ENCODE measurements at regions not wholly inside any gene's neighbourhood (a gene's known extent, or its start where the extent isn't known, plus 50 kb on each side); places are given as distances from the start of the nearest gene placed in this dataset.

DNA sequence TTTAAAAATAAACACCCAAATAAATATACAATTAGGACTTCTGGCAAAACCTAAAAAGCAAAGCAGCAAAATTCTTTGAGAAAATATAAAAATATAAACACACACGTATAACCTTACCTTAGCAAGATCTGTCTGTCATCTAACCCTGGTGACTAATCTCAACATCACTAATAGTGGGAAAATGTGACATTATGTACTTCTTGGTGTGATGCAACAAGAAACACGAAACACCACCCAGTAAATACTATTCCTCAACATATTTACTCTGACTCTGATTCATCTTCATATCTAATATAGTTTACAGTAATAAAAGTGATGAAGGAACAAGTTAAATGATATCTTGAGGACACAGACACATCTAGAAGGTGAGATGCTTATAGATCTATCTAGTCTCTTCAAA, 332.6 kb upstream of the MANEA start:
- no peak for DNase-seq

DNA sequence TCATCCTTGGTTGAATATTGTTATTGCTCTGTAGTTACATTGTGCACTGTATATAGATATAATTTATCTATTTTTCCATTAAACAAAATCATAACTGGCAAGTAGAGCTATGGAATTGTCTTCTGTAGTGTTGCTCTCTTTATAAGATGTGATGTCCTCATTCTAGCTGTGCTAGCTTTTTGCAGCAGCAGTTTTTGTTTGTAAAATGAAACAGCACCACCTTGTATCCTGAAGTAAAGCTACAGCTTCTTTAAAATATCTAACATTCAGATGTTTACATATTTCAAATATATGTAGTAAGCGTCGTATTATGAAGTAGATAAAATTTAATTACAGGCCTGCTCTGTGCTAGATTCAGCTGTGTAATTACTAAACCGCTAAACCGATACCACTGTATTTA, 328.8 kb upstream of the MANEA start:
- DNase-seq: no peak

DNA sequence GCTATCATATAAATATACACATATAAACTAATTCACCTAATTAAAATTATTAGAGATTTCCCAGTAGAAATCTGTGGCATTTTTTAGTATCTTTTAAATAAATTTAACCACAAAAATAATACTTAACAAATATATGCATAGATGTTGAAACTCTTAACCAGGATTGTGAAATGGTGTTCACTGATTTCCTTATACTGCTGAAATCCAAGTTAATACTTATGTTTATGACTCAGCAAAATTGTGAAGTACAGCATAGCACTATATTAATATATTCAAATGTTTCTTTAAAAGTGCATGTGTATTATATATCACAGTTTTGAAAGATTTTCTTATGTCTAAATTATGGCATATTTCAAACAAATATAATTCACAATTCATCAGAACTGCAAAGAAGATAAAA, 328.2 kb upstream of the MANEA start:
- no peak for DNase-seq

DNA sequence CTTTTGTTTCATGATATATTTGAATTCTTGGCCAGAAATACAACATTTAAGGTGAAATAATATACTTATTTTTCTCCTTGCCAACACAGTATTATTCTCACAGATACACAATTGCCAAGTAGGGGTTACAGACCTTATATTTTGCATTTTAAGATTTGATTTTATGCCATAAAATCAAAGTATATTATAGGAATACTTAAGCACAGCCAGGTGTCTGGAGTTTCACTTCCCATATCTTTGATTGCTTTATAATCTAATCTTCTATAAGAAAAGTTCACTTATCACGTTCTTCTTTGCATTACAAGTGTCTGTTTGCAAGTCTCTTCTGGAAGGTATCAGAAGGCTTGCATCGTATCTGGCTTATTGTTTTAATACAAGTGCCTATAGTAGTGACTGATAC, 327.7 kb upstream of the MANEA start:
- no peak for DNase-seq

DNA sequence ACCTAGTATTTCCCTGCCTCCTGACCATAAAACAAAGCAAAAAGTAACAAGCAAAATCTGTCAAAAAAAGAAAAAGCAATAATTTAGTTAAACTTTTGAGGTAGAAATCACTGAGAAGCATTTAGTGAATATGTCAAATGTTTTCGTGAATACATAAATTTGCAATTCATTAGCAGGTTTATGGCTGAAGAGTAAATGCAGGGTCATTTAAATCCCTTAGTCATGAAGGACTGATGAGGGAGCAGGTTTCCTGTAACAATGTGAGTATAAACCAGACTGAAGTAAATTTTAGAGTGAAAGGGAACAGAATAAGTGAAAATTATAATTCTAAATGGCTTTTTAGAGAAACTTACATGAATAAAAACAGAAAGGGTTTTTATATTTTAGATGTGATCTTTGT, 313.5 kb upstream of the MANEA start:
- DNase-seq: no peak

DNA sequence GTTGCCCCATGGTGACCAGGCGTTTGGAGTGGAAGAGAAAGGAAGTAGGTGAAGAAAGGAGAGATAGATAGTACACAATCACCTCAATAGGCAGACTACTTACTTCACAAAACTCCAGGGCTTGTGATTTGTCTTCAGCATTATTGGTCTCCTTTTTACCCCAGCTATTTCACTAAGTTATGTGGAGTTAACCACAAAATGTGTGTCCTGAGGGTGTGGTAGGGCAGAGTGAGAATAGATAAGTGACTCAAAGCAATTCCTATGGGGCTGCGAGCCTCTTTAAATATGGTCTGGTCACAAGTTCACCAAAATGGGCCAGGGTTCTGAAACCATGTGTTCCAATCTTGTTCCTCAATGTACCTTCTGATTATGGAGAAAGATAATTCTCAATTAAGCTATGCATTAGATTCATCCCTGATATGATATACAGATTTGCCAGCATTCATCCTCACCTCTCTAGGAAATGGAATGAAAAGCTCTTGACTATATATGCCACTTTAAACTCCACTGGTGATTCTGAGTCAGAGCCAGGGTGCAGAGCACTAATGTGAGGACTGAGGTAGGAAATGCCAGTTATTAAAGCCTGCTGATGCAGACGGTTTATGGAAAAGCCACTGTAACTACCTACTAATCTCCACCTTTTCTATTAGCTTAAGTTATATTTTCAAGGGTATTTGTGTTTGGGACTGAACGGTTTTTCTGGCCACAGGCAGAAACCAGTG, 310.6 kb upstream of the MANEA start:
- no peak for DNase-seq

DNA sequence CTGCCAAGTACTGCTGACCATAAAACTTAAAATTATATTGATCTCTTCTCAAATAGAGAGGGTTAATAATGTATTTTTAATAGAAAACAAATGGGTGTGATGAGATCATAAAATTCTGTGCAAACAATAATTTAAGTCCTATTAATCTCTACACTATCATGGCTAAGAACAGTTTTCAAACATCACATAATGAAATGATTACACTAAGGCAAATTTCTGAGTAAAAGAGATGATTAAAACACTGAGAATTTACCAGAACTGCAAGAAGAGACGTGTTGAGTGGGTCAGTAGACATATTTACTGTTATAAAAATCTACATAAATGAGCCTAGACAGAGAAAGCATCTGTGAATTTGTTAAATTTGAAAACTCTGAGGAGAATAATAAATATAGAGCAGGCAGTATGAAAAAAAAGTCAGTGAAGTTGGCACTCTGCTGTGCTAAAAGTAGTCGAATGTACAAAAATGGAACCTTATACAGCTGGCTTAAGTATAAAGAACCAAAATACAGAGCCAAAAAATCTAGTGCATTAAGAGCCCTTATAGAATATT, 302.6 kb upstream of the MANEA start:
- no peak for DNase-seq

DNA sequence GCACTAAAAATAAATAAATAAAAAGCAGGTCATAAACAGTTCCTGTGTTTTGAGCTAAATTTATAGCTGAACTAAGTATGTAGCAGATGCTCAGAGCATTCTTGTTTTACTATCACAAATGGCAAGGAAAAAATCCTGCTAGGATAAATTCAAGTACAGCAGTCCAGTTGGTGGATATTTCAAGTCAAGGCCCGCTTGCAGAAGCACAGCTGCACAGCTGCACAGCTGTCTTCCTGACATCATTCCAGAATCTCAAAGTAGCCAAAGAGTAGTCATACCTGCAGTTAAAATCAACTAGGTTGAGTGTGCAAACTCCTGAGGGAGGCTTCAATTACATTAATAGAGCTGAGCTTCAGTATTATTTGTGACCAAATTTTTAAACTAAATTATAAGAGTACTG, 297.7 kb upstream of the MANEA start:
- DNase-seq: no peak

DNA sequence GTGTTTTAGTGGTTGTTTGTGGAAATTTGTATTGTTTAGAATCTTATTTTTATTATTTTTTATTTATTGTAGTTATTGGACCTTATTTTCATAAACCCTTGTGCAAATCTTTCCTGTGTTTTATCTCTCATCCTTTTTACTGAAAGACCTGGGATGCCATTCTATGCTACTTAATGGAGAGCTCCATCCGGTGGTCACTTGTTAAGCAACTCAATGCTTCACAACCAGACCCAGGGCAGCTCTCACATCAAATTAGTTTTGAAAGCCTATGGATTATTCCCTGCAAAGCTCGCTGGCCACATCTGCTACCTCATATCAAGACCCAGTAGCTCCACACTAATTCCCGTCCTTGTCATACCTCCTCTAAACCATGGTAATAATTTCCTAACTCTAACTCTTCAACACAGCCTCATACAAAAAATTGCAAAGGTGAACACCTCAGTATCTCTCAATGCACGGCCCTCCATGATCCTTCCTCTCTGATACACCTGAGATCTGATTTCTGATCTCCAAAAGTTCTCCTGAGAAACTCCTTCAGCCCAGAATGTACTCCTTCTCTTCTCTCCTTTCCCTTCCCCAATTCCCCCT, 296.6 kb upstream of the MANEA start:
- DNase-seq: no peak

DNA sequence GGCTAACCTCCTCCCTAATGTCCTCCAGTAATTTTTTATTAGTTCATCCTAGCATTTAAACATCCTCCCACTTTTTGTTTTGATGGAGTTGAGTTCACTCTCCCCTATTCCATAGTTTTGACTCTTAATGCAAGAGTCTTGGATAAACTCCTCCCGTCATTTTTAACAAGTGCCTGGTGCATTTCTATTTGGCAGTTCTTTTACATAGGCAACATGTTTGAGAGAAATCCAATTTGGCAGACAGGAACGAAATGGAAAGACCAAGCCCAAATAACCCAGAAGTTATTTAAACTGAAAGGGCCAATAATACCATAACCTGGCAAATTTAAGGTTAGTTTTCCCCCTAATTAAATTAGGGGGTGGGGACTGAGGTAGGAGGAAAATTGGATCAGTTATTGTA, 291.5 kb upstream of the MANEA start:
- no peak for DNase-seq

DNA sequence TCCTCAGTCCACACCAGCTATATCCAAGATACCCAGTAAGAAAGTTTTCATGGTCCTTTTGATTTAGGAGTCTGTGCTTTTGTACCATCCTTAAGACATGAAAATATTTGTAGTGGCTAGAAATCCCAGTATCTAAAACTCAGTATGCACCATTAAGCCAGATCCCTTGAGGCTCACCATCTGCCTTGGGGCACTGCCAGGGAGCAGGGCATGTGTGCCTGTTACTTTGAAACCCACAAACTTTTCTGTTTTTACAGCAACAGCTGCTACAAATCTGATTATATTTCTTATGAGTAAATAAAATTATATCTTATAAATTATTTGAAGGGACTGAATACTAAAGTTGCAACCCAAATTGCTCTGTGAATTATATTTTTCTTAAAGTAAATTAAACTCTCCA, 290.5 kb upstream of the MANEA start:
- no peak for DNase-seq

DNA sequence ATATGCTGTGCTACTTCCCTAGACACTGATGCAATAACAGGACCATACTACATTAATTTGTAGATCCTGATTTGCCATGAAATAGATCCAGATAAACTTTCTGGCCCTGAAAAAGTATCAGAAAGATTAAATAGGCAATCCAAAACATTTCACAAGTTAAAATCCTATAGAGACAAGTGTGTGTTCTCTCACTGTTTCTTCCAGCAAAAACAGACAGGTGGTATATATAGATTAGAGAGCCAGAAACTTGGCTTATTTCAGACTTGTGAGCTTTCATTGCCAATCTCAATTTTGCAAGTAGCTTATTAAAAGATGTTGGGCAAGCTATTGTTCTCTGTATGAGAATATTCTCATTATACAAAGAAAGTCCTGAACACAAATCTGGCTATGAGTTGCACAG, 289.1 kb upstream of the MANEA start:
- DNase-seq: no peak

DNA sequence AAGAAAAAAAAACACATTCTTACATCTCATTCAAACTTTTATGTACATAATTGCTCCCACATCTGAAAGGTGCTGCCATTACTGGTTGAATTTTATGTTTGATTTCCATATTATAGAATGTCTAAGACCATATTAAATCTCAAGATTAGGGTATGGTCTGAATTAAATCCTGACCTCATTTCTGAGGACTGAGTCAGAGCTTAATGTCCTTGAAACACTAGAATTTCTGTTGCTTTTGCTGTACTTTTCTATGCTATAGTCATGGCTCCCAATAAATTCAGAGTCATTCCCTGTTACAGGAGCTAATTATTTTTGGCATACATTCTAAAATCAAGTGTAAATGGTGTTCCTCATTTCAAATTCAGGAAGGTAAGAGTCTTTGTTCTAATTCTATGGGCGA, 285.3 kb upstream of the MANEA start:
- DNase-seq: no peak

DNA sequence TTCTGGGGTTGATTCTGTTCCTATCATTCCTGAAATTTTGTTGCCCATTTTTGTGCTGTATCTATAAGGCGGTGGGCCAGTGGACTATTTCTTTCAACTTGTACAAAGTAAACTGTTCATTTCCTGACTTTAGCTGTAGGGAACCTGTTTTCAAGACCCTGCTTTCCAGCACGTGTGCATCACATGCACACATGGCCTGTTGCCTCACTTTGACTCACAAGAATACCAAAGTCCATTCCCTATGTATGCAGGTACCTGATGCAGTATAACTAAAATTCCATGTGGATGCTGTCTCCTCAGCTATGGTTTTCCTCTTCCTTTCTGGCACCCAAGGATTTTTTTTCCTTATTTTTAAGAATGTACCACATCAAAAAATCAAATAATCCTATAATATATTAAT, 284.1 kb upstream of the MANEA start:
- no peak for DNase-seq

DNA sequence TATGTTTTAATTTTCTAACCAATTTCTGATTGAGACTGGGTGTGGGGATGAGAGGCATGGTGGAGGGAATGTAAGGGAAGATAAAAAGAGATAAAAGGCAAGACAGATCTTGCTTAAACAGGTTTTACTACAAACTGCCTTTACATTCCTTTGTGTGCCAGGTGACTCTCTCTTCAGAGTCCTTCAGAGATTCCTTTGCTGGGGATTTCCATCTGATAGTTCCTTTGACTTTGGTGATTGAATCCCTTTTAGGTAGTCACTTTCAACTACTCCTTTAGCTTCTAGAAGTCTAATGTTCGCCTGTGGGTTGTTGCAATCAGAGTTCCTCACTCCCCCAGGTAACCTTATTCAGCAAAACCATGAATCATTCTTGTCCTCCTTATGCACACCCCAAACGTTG, 283.3 kb upstream of the MANEA start:
- no peak for DNase-seq

DNA sequence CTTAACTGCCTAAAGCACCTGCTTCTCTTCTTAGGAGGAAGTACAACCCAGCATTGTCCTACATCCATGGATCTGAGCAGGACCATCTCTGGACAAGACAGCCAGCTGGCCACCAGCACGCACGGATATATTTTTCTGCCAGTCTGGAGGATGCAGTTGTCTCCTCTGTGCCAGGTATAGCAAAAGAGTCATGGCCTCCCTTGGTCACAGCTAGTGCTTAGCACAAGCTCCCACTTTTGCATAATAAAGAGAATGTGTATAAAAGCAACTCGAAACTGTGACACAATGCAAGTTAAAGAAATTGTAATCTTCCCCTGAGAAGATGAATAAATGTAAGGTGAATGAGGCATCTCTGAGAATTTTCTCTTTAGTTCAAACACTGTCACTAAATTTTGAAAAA, 267.8 kb upstream of the MANEA start:
- DNase-seq: no peak

DNA sequence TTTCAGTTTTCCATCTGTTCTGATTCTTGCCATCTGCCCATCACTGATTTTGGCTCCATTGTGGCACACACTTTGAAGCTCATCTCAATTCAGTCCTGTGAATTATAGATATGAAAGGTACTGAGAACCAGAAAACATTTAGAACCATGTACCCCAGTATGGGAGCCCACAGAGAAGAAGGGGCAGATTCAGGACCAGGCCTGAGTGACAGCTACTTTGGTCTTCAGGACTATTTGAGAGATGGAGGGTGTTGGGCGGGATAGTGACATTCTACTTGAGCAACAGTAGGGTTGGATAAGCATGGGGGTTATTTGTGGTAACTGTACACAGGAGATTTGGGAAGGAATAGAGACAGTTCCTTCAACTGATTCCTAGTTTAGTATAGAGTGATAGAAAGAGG, 259.2 kb upstream of the MANEA start:
- DNase-seq: no peak

DNA sequence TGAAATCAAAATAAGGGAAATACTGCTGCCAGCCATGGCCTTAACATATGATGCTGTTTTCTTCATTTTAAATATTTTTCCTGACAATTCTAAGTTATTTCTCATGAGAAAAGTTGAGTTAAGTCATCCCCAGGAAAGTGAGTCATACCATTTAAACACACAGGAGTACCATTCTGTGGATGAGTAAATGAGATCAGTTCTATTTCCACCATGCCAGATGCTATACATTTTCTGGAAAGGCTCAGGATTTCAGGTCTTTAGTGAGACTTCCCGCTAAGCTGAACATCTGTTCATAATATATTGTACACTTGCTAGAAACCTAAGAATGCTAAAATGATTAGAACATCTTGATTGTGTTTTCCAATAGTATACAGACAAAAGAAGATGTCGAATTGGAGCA, 256.2 kb upstream of the MANEA start:
- no peak for DNase-seq

DNA sequence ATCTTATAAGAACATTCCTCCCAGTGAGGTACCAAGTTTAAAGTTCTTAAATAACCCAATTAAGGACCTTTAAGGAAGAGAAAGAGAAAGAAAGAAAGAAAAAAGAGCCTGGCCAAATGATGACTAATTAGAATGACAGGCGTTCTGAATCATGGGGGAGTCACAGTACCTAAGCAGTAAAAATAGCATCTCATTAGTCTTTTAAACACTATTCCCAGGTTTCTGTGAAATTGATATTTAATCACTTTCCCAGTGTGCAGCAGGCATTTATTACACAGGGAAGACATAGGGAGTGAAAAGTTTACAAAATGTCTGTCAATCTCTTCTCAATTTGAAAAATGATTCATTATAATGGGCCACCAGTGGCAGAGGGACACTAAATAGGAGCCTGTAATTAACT, 251.4 kb upstream of the MANEA start:
- no peak for DNase-seq

DNA sequence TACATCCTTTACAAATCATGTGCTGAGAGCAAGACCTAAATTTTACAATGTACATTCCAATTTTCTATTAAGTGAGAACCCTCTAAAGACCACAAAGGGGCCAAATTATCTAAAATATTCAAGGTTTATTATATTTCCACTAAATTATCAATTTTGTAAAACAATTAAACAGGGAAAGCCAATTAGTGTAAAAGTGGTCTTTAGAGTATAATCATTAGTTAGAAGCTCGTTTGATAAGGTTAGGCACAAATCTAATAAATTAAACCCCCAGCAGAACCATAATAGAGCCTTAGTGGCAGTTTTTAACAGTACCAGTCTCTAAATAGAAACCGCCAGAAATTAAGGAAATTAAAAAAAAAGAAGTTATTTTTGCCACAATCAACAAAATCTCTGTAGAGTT, 249.1 kb upstream of the MANEA start:
- no peak for DNase-seq

DNA sequence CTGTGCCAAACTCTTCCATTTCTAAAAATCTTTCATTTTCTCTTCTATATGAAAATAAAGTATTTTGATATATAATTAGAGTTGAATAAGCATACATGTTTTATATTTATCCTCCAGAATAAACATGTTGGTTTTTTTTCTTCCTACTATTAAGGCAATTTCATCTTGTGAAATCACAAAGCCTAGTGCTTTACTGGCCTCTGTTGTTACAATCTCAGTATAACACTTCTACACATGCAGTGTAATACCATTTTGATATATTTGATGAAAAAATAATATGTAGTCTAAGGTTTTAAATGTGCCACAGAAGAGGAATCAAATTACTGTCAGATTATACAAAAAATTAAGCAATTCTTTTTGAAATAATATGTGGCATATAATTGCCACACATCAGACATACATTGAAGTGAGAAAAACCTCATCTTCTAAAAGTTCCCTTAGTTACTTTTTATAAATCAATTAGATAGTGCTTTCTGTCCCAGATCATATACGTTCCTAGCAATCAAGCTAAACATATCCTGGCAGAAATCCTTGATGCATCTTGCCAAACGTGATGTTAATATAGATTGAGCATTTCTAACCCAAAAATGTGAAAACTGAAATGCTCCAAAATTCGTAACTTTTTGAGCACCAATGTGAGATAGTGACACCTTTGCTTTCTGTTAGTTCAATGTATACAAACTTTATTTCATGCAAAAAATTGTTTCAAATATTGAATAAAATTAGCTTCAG, 225.1 kb upstream of the MANEA start:
- DNase-seq: no peak

DNA sequence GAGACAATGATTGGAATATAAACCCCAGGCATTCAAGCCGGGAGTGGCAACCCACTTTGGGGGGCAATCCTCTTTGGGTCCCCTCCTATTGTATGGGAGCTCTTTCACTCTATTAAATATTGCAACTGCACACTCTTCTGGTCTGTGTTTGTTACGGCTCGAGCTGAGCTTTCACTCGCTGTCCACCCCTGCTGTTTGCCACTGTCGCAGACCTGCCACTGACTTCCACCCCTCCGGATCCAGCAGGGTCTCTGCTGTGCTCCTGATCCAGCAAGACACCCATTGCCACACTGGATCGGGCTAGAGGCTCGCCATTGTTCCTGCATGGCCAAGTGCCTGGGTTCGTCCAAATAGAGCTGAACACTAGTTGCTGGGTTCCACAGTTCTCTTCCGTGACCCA, 222.8 kb upstream of the MANEA start:
- DNase-seq: no peak

DNA sequence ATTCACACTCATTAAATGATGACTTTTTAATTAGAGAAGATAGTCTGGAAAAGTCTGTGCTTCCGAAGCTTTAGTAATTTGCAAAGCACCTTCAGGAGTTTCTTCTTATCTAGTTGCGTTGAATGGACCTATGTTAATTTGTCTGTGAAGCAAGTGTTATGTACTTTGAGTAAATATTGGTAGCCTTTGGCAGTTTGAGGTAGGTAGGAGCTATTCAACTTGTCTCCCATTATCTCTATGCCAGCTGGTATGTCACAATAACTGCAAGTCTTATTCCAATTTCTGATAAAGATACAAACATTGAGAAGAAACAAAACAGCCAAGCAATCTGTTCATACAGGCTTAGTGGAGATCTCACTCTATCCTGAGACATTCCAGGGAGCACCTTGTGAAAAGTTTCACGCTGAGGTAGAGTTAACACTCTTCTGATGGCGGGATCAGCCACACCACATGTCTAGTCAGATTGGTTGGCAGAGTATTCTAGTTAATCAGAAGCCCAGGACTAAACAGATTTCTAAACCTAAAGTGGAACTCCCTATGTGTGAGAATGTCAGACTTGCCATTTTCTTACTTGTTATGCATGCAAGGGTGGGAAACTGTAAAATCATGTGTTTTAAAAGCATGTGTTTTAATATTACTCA, 219.8 kb upstream of the MANEA start:
- DNase-seq: no peak

All from activated CD4-positive, alpha-beta T cell treated with anti-CD3 and anti-CD28 coated beads, Interleukin-2, amount 50 U/mL, for 16 hours (primary cell).